GM12873 (cell line): ENCODE measurements at regions not wholly inside any gene's neighbourhood (a gene's known extent, or its start where the extent isn't known, plus 50 kb on each side); places are given as distances from the start of the nearest gene placed in this dataset.

Experiments used
- TF ChIP-seq, protein P1 (sequence below): IDR thresholded peaks from 2 replicates; pipeline ENCODE4 v1.5.1; 2012; ENCODE audit warnings: low read depth, mild to moderate bottlenecking, moderate library complexity, low read length, control low read depth; ENCODE audit not compliant: insufficient read depth; ENCODE audit errors: missing control alignments

DNA sequence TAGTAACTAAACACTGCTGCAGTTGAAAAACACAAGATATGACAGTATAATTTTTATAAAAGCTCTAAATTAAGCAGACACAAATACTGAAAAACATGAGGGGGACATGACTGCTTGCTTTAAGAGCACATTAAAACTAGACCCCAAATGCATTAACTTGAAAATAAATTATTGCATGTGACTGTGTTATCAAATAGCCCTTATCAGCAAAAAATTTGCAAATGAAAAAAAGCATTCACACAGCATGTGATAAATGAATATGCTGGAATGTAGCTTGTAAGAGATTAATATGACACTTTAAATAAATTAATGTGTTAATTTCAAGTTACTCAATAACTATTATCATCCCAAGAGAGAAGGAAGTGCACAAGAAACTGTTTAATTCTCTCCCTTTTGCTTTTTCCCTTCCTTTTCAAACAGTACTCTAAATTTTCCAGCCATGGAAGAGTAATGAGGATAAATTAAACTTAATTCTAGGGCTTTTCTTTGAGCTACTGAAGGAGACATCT lies 1422.1 kb upstream of the FLRT2 start:
- TF ChIP-seq, protein P1, sequence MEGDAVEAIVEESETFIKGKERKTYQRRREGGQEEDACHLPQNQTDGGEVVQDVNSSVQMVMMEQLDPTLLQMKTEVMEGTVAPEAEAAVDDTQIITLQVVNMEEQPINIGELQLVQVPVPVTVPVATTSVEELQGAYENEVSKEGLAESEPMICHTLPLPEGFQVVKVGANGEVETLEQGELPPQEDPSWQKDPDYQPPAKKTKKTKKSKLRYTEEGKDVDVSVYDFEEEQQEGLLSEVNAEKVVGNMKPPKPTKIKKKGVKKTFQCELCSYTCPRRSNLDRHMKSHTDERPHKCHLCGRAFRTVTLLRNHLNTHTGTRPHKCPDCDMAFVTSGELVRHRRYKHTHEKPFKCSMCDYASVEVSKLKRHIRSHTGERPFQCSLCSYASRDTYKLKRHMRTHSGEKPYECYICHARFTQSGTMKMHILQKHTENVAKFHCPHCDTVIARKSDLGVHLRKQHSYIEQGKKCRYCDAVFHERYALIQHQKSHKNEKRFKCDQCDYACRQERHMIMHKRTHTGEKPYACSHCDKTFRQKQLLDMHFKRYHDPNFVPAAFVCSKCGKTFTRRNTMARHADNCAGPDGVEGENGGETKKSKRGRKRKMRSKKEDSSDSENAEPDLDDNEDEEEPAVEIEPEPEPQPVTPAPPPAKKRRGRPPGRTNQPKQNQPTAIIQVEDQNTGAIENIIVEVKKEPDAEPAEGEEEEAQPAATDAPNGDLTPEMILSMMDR = no peak

DNA sequence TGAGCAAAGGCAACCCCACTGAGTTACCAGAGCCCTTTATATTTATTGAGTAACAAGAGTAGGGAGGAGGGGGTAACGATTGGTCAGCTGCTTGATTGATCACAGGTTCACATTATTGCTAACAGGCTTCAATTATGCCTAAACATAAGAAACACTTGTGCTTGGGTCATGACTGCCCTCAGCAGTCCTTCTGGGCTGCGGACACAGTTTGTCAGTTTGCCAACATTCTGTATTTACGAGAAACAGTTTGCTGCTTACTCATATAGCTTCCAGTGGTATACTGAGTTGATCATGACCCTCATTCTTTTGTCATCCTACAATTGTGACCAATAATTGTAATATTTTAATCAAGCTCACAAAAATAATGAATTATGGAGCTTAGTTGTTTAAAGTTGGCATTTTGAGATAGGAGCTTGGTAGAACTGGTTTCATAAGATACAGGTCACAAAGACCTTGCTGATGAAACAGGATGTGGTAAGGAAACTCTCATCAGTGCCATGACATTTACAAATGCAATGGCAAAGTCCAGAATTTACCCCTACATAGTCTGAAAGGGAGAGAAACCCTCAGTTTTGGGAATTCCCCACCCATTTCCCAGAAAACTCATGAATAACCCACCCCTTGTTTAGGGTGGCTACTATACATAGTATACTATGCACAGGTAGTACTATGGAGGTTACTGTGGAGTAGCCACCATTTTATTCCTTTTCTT lies 1421.0 kb upstream of the FLRT2 start:
- TF ChIP-seq, protein P1 = no peak

DNA sequence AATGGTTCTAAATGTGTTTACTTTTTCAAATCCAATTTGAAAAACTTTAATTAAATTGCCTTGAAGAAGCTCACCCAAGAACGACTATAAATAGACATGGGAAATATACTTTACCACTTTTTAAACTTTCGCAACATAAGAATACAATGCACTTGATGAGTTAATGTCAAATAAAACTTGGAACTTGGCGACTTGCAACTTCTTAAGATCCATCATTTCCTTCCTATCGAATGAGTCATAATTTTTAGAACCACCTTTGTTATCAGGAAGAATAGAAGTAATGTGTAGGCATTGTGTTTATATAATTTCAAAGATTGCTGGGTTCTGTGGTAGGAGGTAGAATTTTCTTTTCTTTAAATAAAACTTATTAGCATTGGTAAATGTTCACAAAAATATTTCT lies 1417.4 kb upstream of the FLRT2 start:
- TF ChIP-seq, protein P1 = no peak

DNA sequence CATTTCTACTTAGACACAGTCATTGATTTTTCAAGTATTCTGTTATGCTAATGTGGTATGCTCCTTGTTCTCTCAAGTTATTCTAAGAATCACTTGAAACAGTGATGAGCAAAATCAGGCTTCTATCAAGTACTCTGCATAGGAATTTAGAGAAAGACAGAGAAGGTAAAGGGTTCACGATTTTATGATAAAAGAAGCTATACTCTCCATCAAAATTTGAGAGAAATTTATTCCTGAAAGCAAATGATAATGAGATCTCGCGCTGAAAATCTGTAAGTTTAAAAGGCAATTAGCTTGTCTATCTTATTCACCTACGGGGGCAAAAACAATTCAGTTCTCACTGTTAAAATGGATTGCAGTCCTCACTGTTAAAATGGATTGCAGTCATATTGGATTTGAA lies 1404.3 kb upstream of the FLRT2 start:
- TF ChIP-seq, protein P1 = no peak

DNA sequence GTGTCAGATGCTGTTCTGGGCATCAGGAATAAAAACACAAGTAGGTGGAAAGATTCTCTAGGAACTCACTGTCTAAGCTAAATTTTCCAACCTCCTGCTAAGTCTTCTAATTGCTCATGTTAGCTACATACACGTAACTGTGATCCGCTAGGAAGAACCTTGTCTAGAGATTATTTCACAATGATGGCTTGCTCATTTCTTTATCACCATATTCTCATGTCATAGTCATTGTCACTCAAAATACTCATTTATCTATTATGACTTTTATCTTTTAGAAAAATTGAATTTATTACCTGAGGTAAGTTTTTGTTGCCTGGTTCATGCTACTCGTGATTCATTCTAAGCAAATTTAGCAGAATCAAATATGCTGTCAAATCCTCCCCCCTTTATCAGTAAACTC lies 1402.4 kb upstream of the FLRT2 start:
- TF ChIP-seq, protein P1 = no peak

DNA sequence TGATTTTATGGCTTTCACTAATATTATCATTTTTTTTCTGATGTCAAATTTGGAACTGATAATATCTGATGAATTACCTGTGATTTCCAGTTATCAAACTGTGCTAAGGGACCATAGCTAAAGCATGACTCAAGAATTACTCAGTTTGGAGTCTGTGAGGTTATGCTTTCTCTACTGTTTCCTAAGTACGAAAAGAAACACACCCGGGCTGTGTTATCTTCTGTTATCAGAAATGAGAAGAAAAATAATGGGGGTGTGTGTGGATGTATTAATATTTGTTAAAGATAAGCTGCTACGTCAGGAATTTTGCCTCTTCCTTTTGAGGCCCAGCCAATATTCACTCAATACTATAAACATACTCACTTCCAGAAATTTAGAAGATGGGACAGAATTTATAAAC lies 1401.9 kb upstream of the FLRT2 start:
- TF ChIP-seq, protein P1 = no peak

DNA sequence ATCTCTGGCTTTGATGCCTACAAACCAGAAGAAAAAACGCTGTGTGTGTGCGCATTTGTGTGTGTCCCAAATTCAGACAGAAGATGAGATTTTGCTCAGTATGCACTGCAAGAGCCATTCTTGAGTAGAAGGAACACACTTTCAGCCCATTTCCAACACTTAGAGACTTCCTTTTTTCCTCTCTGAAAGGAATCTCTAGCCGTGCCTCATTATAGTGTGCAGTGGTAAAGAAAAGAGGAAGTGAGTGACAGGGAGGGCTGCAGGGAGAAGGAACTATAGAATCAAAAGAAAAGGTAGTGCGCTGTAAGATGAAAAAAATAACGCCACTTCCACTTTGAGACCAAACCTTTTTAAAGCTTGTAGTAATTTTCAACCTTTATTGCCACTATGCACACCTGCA lies 1400.9 kb upstream of the FLRT2 start:
- TF ChIP-seq, protein P1 = no peak
